ENCODE measurements at regions not wholly inside any gene's neighbourhood (a gene's known extent, or its start where the extent isn't known, plus 50 kb on each side); places are given as distances from the start of the nearest gene placed in this dataset.
"Not testable (repeated sequence)": the region's sequence is repeated elsewhere in the genome, so short reads cannot be mapped to it uniquely, and the experiment has no call there.

DNA sequence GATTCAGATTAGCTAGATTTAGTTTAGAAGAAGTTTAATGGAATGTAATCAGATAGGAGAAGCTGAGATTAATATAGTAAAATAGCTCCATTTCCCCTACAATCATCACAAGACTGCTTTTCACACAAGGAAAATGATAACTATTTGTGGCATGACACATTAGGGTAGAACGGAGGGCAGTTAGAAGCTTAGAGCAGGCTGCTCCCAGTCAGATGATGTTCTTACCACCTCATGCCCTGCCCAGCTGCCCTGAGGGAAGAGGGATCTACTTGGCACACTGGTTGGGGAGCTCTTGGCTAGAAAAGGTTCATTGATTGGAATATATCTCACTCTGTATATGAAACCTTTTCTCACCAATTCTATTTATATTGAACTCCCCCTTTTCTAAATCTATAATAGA lies 180.7 kb upstream of the IL15 start:
- DNase-seq (ENCODE audit: low read depth in 3 of 3, low spot score in 1 of 3): no peak

DNA sequence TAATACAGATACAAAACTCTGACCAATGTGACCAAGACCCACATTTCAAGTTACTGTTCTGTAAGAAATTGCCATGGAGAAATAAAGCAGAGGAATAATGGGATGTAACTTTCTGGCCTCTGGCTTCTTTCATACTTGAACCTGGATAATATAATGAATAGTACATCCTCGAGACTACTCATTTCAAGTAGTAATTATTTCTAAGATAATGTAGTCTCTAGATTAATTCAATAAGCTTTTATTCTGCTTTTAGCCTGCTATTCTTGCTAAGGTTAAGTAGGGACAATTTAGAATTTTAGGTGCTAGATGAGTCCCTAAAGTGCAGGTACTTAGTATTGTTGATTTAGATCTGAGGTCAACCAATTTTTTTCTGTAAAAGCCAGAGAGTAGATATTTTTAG lies 178.7 kb upstream of the IL15 start:
- no peak for DNase-seq (ENCODE audit: low read depth in 3 of 3, low spot score in 1 of 3)

DNA sequence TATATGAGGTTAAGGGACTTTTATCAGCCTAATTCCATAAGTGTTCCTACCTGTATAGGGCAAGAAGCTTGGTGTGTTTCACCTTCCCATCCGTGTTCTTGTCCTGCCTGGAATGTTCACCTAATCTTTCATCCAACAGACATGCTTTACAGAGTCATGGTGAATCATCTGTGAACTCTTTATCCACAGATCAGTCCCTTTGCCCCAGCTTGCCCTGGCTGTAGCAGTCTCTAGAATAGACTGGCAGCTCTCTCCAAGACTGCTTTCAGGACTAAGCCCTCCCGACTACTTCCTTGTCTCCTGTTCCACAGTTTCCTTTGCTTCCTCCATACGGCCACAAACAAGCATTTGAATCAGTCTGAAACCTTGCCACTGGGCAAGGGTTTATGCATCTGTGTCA lies 177.9 kb upstream of the IL15 start:
- no peak for DNase-seq (ENCODE audit: low read depth in 3 of 3, low spot score in 1 of 3)

DNA sequence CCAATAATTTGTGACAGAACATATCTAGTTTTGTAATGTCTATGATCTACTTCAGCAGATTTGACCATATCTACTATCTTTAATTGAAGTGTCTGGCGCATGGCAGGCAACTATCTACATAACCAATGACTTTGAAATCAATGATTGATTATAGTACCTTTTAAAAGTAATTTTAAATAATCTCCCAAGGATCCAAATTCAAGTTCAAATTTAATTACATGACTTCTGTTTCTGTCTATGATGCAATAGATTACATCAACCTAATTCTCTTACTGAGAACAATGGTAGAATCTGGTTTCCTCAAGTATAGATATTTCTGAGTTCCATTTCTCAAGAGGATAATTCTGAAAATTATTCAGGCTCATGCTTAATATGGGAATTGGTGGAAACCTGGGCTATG lies 177.4 kb upstream of the IL15 start:
- DNase-seq (ENCODE audit: low read depth in 3 of 3, low spot score in 1 of 3): no peak

DNA sequence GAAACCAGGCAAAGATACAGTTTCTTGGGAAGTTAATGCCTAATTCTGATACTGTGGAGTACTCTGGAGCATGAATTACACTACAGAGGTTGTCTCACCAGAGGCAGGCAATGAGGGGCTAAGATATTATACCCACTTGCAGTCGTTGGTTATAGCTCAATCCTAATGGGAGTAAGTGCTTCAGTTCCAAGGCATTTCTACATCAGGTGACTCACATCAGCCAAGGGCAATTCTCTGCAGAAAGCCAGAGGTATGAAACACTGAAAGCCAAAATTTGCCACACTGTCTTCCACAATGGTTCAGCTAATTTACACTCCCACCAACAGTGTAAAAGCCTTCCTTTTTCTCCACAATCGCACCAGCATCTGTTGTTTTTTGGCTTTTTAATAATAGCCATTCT lies 174.0 kb upstream of the IL15 start:
- no peak for DNase-seq (ENCODE audit: low read depth in 3 of 3, low spot score in 1 of 3)

DNA sequence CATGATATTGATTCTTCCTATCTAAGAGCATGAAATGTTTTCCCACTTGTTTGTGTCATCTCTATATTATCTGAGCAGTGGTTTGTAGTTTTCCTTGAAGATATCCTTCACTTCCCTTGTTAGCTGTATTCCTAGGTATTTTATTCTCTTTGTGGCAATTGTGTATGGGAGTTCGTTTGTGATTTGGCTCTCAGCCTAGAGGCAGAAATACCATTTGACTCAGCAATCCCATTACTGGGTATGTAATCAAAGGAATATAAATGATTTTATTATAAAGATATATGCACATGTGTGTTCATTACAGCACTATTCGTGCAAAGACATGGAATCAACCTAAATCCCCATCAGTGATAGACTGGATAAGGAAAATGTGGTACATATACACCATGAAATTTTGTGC lies 172.7 kb upstream of the IL15 start:
- DNase-seq (ENCODE audit: low read depth in 3 of 3, low spot score in 1 of 3): no peak

DNA sequence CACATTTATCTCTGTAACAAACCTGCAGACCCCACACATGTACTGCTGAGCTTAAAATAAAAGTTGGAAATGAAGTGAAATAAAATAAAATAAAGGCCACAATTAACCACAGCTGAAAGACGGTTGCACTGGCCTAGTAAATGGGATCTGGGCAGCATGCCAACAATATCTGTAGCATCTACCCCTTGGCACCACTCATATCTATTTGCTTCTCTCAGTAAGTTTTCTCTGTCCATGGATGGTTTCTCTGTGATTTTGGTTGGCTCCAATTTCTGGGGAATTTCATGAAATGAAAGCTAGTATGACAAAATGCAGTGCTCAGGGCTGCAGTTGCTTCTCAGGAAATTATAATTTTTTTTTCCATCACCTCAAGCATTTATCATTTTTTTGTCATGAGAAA lies 172.0 kb upstream of the IL15 start:
- DNase-seq (ENCODE audit: low read depth in 3 of 3, low spot score in 1 of 3): no peak

DNA sequence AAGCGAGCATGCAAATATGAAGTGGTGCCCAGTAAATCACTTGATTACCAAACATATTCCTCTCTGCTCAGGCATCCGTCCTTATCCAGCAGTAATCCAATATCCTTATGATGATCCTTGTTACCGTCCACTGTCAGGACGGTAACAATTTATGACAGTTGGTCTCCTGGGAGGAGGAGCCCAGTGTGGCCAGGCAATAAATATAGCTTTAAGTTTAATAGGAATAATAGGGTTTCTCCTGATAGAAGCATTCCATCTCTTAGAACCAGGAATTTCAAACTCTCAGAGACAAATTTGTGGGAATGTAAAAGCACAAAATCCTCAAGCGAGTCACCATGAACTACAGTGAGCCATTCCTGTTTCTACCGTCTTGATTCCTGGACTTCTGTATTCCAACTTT lies 171.2 kb upstream of the IL15 start:
- DNase-seq (ENCODE audit: low read depth in 3 of 3, low spot score in 1 of 3): no peak

DNA sequence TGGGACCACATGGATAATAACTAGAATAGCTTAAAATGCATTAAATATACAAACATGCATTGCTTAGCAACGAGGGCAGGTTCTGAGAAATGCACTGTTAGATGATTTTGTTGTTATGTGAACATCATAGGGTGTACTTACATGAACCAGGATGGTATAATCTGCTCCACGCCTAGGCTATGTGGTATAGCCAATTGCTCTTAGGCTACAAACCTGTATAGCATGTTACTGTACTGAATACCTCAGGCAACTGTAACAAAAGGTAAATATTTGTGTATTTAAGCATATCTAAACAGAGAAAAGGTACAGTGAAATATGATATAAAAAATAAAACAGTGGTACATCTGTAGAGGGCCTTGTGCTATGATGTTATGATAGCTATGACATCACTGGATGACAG lies 169.2 kb upstream of the IL15 start:
- DNase-seq (ENCODE audit: low read depth in 3 of 3, low spot score in 1 of 3): no peak

DNA sequence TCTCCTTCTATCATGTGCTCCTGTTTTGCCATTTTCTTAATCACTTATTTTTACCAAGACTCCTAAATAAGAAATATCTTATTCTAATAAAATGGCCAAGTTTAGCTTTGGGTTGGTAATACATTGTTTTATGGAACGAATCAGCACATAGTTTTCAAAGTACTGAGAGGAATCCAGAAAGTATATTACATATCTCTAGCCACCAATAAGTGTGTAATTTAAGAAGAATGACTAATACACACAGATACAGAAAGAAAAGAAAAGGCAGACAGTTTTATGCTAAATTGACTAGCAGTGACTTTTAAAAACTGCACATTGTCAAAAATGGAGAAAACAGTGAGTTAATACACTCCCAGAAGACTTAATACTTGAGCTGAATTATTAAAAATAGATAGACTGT lies 167.0 kb upstream of the IL15 start:
- DNase-seq (ENCODE audit: low read depth in 3 of 3, low spot score in 1 of 3): no peak

DNA sequence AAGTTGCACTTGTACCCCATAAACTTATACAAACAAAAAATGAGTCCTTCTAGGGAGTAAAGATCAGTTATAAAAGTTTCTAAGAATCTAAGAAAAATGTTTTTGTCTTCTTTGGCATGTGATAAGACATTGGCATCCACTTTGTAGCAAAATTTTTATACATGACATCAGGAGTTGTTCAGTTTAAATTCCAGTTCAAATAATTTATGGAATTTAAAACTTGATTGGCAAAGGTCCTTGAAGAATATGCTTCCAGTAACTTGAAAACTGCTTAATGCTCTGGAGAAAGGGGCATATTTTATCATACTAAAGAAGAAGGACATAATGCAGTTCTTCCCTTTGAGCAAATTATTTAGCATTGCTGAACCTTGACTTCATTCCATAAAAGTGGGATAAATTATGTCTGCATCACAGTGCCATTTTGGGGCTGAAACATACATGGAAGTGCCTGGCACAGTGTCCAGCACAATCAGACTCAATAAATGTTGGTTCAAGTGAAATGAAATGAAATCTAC lies 163.3 kb upstream of the IL15 start:
- DNase-seq (ENCODE audit: low read depth in 3 of 3, low spot score in 1 of 3): no peak

DNA sequence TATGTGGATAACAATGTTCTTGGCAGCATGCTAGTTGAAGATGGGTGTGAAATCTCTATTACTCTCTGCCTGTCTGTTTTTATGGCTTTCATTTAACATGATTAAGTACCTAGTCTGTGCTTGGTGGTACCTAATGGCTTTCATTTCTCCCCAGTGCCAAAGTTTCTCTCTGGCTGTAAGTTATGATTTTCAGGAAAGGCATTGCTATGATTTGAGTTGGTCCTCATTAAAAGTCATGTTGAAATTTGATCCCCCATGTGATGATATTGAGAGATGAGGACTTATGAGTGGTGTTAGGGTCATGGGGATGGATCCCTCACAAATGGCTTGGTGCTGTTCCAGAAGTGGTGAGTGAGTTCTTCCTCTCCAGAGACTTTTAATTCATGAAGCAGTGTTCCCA lies 162.4 kb upstream of the IL15 start:
- no peak for DNase-seq (ENCODE audit: low read depth in 3 of 3, low spot score in 1 of 3)

DNA sequence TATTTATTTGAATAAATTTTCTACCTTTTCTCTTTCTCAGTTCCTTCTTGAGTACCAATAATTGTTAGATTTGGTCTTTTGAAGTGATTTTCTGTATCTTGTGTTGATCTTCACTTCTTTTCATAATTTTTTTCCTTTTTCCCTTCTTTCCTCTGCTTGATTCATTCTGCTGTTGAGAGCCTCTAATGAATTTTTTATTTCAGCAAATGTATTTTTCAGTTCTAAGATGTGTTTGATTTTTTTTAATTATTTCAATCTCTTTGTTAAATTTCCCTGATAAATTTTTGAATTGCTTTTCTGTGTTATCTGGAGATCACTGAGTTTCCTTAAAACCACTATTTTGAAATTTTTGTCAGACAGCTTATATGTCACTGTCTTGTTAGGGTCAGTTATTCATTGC lies 155.4 kb upstream of the IL15 start:
- DNase-seq (ENCODE audit: low read depth in 3 of 3, low spot score in 1 of 3): no peak

DNA sequence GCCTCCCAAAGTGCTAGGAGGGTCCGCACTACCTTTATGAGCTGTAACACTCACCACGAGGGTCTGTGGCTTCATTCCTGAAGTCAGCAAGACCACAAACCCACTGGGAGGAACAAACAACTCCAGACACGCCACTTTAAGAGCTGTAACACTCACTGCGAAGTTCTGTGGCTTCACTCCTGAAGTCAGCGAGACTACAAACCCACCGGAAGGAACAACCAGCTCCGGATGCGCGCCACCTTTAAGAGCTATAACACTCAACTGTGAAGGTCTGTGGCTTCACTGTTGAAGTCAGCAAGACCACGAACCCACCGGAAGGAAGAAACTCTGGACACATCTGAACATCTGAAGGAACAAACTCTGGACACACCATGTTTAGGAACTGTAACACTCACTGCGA lies 152.1 kb upstream of the IL15 start:
- DNase-seq (ENCODE audit: low read depth in 3 of 3, low spot score in 1 of 3): not testable (repeated sequence)

DNA sequence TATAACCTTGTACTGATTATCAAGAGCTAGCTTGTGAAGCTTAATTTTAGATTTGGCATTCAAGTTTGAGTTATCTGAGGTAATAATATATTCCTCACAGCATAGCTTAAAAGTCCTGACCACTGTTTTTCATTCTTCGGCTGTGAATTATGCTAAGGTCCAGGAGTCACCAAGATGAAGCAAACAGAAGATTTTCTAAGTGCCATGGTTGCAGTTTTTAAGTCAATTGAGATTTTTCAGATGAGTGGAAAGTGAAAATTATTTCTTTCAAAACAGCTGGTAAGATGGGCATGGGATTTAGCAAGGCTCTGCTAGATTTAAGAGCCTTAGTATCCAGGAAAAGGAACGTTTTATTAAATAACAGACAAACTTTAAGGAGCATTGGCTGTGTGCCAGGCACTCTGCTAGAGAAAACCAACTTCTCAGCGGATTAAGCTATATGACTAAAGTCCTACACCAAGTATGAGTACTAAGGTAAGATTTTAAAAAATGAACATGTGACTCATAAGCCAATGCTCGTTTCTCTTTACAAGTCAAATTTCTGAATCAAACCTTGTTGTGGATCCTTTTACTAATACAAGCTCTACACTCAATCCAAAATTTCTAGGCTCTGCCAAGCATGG lies 149.9 kb upstream of the IL15 start:
- DNase-seq (ENCODE audit: low read depth in 3 of 3, low spot score in 1 of 3): no peak

DNA sequence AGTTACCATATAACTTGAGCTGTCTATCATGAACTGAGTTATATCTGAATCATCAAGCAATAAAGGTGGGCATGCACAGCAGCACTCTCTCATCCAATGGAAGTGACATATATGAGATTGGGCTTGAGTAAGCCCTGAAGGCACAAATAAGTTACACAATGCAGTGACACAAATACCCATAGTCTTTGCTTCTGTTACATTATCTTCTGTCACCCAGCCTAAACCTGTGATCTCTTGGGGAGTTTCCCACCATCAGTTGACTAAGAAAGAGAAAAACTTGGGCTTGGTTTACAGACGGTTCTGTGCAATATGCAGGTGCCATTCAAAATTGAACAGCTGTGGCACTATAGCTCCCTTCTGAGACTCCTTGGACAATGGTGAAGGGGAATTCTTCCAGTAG lies 138.8 kb upstream of the IL15 start:
- no peak for DNase-seq (ENCODE audit: low read depth in 3 of 3, low spot score in 1 of 3)

DNA sequence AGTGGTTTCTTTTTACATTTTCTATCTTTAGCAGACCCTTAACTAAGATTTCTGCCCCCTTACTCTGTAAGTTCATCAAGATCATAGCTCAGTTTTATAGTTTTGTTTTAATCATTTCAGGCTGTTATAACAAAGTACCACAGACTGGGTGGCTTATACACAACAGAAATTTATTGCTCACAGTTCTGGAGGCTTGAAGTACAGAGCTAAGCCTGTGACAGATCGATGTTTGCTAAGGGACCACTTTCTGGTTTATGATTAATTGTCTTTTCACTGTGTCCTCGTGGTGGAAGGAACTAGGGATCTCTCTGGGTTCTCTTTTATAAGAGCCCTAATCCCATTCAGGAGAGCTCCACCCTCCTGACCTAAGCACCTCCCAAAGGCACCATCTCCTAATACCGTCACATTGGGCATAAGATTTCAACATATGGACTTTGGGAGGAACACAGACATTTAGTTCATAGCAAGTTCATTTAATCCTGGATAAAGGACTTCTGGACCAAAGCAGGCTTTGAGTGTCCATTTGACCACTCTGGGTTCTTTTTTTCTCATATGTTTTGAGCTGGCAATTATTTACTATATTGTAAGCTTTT lies 137.0 kb upstream of the IL15 start:
- DNase-seq (ENCODE audit: low read depth in 3 of 3, low spot score in 1 of 3): no peak

DNA sequence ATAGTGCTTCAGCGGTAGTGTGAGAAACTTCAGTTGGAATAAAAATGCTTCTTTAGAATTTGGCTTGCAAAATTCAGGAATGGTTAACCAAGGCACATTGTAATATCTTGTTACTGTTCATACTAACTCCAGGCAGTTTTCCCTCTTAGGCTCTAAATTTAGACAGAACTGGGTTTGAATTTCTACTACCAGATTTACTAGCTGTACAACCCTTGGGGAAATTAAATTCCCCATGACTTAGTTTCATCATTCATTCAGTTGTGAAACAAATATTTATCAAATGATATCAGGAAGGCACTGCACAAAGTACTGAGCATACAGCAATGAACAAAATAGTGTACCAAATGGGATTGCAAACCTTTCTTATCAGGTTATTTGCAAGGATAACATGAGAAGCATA lies 135.0 kb upstream of the IL15 start:
- DNase-seq (ENCODE audit: low read depth in 3 of 3, low spot score in 1 of 3): no peak

DNA sequence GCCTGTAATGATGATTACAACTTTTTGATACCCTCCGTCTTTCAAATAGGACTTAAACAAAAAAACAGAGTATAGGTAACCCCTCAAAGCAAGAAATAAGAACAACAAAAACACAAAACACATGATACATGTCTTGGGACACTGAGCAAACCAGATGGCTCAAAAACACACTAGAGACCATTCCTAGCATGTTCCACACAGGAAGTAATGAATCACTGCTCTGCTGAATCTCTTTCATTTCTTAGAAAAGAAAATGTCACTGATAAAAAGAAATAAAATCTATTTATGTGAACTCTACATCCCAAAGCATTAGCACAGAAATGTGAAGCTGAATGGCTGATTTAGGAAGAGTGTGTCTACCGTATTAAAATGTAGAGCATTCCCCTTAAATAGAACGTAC lies 134.5 kb upstream of the IL15 start:
- DNase-seq (ENCODE audit: low read depth in 3 of 3, low spot score in 1 of 3): no peak

DNA sequence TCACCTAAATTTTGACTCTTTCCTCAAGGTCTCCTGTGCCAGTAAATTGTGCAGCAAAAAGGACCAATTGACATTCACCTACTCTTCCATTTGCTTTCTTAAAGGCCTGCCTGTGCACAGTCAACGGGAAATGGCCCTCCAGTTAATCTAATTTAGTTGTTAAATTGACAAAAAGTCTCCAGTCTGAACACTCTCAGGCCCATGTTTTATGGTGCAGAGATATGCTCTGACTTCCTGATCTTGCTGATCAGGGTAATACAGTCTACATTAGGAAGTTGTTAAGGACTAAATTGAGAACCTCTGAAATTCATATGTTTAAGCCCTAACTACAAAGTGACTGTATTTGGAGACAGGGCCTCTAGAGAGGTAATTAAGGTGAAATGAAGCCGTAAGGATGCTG lies 133.6 kb upstream of the IL15 start:
- no peak for DNase-seq (ENCODE audit: low read depth in 3 of 3, low spot score in 1 of 3)

DNA sequence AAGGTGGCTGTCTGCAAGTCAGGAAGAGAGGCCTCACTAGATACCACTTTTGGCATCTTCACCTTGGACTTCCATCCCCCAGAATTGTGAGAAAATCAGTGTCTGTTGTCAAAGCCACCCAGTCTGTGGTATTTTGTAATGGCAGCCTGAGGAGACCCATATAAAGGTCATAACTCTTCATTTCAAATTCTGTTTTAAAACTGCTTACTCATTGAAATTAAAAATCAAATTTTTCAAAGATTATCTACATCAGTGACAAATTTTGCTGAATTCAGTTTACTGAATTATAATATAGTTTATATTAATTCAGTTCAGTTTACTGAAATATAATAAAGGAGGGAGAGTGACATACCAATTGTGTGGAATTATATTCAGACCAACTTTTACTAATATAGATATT lies 133.1 kb upstream of the IL15 start:
- no peak for DNase-seq (ENCODE audit: low read depth in 3 of 3, low spot score in 1 of 3)

DNA sequence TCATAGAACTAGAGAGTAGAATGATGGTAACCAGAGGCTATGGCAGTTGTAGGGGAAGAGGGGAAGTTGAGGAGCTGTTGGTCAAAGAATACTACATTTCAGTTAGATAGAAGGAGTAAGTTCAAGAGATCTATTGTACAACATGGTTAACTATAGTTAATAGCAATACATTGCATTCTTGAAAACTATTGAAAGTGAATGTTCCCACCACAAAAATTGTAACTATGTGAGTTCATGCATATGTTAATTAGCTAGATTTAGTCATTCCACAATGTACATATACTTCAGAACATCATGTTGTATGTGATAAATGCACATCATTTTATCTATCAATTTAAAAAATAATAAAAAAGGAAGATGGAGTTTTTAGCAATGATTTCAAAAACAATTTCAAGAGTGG lies 125.3 kb upstream of the IL15 start:
- DNase-seq (ENCODE audit: low read depth in 3 of 3, low spot score in 1 of 3): no peak

DNA sequence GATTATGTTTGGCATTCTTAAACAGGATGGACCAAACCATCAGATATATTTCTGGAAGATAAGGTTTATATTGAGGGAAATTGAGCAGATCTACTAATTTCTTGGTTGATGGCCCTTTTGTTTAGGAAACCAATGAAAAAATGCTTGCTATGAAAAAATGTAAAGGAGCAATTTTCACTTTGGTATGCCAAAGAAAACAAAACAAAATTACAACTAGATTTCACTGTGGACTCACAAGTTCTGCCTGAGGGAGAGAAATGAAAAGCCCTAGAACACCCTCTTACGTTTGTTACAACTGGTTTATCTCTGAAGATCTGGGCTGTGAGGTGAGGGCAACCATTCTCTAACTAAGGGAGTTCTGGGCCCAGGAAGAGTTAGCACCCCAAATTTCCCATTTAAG lies 122.5 kb upstream of the IL15 start:
- DNase-seq (ENCODE audit: low read depth in 3 of 3, low spot score in 1 of 3): no peak

All from stimulated activated CD4-positive, alpha-beta T cell treated with anti-CD3 and anti-CD28 coated beads, TNF-alpha, amount 100 ng/mL, for 1 hour (primary cell).